ENCODE measurements at regions not wholly inside any gene's neighbourhood (a gene's known extent, or its start where the extent isn't known, plus 50 kb on each side); places are given as distances from the start of the nearest gene placed in this dataset.

- no peaks in the 10 kb centered on the region for H3K23me2 ChIP-seq (ENCODE audit: low read depth, low read length)
- H3K14ac ChIP-seq (ENCODE audit: insufficient read length) = no peak overlapping the region
- no peak for DNase-seq (ENCODE audit: low read depth in 1 of 2, low spot score in 2 of 2)
- H2BK120ac ChIP-seq (replicated peaks; ENCODE audit: low read depth, low read length) = no peak overlapping the region
- no peaks in the 10 kb centered on the region for H3K79me1 ChIP-seq (ENCODE audit: low read depth, low read length)
- H2BK5ac ChIP-seq (ENCODE audit: low read depth, low read length) = no peak overlapping the region
- no peak overlapping the region for H3K18ac ChIP-seq (ENCODE audit: extremely low read depth, low read length)
- no peak overlapping the region for H4K5ac ChIP-seq (ENCODE audit: insufficient read length, low read depth, low read length)
- ChIA-PET CTCF (ENCODE audit: partially characterized antibody) (no interaction called here), POLR2A (ENCODE audit: partially characterized antibody) (no interaction called here)
- no peak overlapping the region for H4K8ac ChIP-seq (ENCODE audit: extremely low read depth, insufficient read depth, low read length)
- H3K23ac ChIP-seq (ENCODE audit: insufficient read length) = no peak overlapping the region
- H3K36me3 ChIP-seq (ENCODE audit: control insufficient read depth in 2 of 4, insufficient read depth in 4 of 4, low read length in 3 of 4) = no peaks in the 10 kb centered on the region
- H3K27ac ChIP-seq (ENCODE audit: low read depth, low read length) = no peak overlapping the region
- no peak overlapping the region for H2BK15ac ChIP-seq (ENCODE audit: low read length)
- H2BK12ac ChIP-seq (ENCODE audit: low read depth, low read length) = no peak overlapping the region
- H3K4ac ChIP-seq (replicated peaks; ENCODE audit: insufficient read length, low read depth, low read length) = no peak overlapping the region
- FAIRE-seq = no peak
- 93% methylated on average over 11 of the region's 11 CpGs; no CpG with 5 or more reads in 1 of the 2 experiments for WGBS, 2 experiments (ENCODE audit: extremely low coverage in 1 of 2, insufficient coverage in 1 of 2, insufficient read length in 1 of 2, insufficient replicate concordance in 2 of 2, low coverage in 1 of 2, low lambda C conversion rate in 2 of 2, missing lambda C conversion rate in 1 of 2)
- no peak overlapping the region for H3K56ac ChIP-seq (replicated peaks; ENCODE audit: insufficient read length, low read depth, low read length)
- no peak overlapping the region for H3K4me2 ChIP-seq (ENCODE audit: insufficient read depth in 1 of 2, low read depth in 2 of 2, low read length in 2 of 2)
- H4K20me1 ChIP-seq (replicated peaks in 1 of 2; ENCODE audit: control insufficient read depth in 1 of 2, insufficient read depth in 2 of 2, low read length in 2 of 2) = no peaks in the 10 kb centered on the region
- no peaks in the 10 kb centered on the region for H3K9me3 ChIP-seq (ENCODE audit: insufficient read depth in 2 of 2, low read depth in 1 of 2, low read length in 1 of 2)
- H3K27me3 ChIP-seq (replicated peaks in 1 of 4; ENCODE audit: control insufficient read depth in 3 of 4, extremely low read depth in 1 of 4, insufficient read depth in 3 of 4, low read length in 3 of 4) = no peaks in the 10 kb centered on the region; a peak in 1 of 7 replicates
- peak overlapping the region; percentile 62; the same call in 1 of the 2 replicates for H2AFZ ChIP-seq (ENCODE audit: low read length)
- H2BK20ac ChIP-seq (ENCODE audit: low read length) = no peak overlapping the region
- no peaks in the 10 kb centered on the region for H3K79me2 ChIP-seq (ENCODE audit: control insufficient read depth in 1 of 2, insufficient read depth in 2 of 2, low read length in 2 of 2)
- H3K4me1 ChIP-seq (replicated peaks in 1 of 4; ENCODE audit: control insufficient read depth in 3 of 4, insufficient read depth in 4 of 4, low read length in 3 of 4) = no peaks in the 10 kb centered on the region
- no peak overlapping the region for H2AK5ac ChIP-seq (ENCODE audit: low read depth, low read length)
- no peak overlapping the region for H3K4me3 ChIP-seq (ENCODE audit: extremely low read depth in 1 of 4, insufficient read depth in 2 of 4, low read depth in 3 of 4, low read length in 4 of 4)
- H3K9ac ChIP-seq (replicated peaks in 1 of 4; ENCODE audit: extremely low read depth in 1 of 4, low read depth in 3 of 4, low read length in 3 of 4) = no peak overlapping the region
- no peak overlapping the region for H4K91ac ChIP-seq (replicated peaks; ENCODE audit: insufficient read length, low read length)
- no peak for TF ChIP-seq RBBP5 (IDR thresholded peaks at IDR 0.05; ENCODE audit: borderline replicate concordance, low read depth, low read length)
- TF ChIP-seq SRF (IDR thresholded peaks at IDR 0.05; ENCODE audit: low read depth, low read length) = no peak
- TF ChIP-seq PHF8 (conservative IDR thresholded peaks at IDR 0.05; ENCODE audit: low read depth, low read length) = no peak
- TF ChIP-seq POU5F1 (IDR thresholded peaks at IDR 0.05; ENCODE audit: low read depth, low read length) = no peak
- TF ChIP-seq CTCF (IDR thresholded peaks at IDR 0.05; ENCODE audit: control extremely low read depth in 1 of 3, insufficient read depth in 1 of 3, low read depth in 1 of 3, low read length in 3 of 3) = no peak
- no peak for TF ChIP-seq POLR2AphosphoS5 (IDR thresholded peaks at IDR 0.05; ENCODE audit: low read depth, low read length)
- TF ChIP-seq CBX5 (IDR thresholded peaks at IDR 0.05; ENCODE audit: low read depth, low read length) = no peak
- TF ChIP-seq GTF2F1 (IDR thresholded peaks at IDR 0.05; ENCODE audit: borderline replicate concordance, low read depth, low read length) = no peak
- no peak for TF ChIP-seq KDM1A (IDR thresholded peaks at IDR 0.05; ENCODE audit: borderline replicate concordance, low read length)
Measured at GRCh38 chr18:37721544-37722522, 156.2 kb upstream of the CELF4 start.

All from H1 (cell line).